Mesodermal cell (in vitro differentiated cells): ENCODE measurements at regions not wholly inside any gene's neighbourhood (a gene's known extent, or its start where the extent isn't known, plus 50 kb on each side); places are given as distances from the start of the nearest gene placed in this dataset.

Source experiments
- H3K27ac ChIP-seq: 2 replicates; pipeline ENCODE4 v1.7.0; 2013; ENCODE audit warnings: mild to moderate bottlenecking, low read depth, low read length, moderate library complexity; ENCODE audit not compliant: severe bottlenecking
- H3K36me3 ChIP-seq: 2 replicates; pipeline ENCODE4 v1.7.1; 2013; ENCODE audit warnings: mild to moderate bottlenecking, low read length, moderate library complexity; ENCODE audit not compliant: control insufficient read depth, insufficient read depth
- H3K4me1 ChIP-seq: one replicate; pipeline ENCODE4 v1.7.1; 2013; ENCODE audit warnings: mild to moderate bottlenecking, low read length; ENCODE audit not compliant: insufficient read depth, control insufficient read depth, poor library complexity, severe bottlenecking
- H3K4me3 ChIP-seq: 2 replicates; pipeline ENCODE4 v1.7.0; 2013; ENCODE audit warnings: low read length, control low read depth, mild to moderate bottlenecking; ENCODE audit not compliant: insufficient read depth, poor library complexity, severe bottlenecking; ENCODE audit errors: extremely low read depth
- H3K9me3 ChIP-seq: 2 replicates; pipeline ENCODE4 v1.7.1; 2013; ENCODE audit warnings: mild to moderate bottlenecking, low read length, moderate library complexity; ENCODE audit not compliant: control insufficient read depth
- WGBS, 2 experiments: methylation state at CpG; one replicate each; pipeline ENCODE4 v1.1.5; 2013; ENCODE audit warnings: missing lambda C conversion rate in 2 of 2; ENCODE audit not compliant: insufficient coverage in 2 of 2; 5-methylcytosine and 5-hydroxymethylcytosine counted together

GRCh38 chr13:26964278-26965250 is 204.0 kb upstream of the GPR12 start:
- Histone ChIP-seq H3K36me3 (no peaks in the 10 kb centered on the region), H3K9me3 (no peaks in the 10 kb centered on the region), H3K4me1 (peaks cover 12% of the 10 kb centered on the region), H3K27ac (no peak overlapping the region), H3K4me3 (no peak overlapping the region)
- 81 to 83% methylated on average over 11 to 15 of the region's 16 CpGs for WGBS, 2 experiments

GRCh38 chr13:26962671-26963070 is 202.1 kb upstream of the GPR12 start:
- WGBS, 2 experiments, result 100% methylated on average over 1 of the region's 2 CpGs
- H3K4me3 ChIP-seq, result no peak overlapping the region
- H3K27ac ChIP-seq, result no peak overlapping the region
- H3K9me3 ChIP-seq, result no peaks in the 10 kb centered on the region
- no peaks in the 10 kb centered on the region for H3K4me1 ChIP-seq
- H3K36me3 ChIP-seq, result no peaks in the 10 kb centered on the region

DNA sequence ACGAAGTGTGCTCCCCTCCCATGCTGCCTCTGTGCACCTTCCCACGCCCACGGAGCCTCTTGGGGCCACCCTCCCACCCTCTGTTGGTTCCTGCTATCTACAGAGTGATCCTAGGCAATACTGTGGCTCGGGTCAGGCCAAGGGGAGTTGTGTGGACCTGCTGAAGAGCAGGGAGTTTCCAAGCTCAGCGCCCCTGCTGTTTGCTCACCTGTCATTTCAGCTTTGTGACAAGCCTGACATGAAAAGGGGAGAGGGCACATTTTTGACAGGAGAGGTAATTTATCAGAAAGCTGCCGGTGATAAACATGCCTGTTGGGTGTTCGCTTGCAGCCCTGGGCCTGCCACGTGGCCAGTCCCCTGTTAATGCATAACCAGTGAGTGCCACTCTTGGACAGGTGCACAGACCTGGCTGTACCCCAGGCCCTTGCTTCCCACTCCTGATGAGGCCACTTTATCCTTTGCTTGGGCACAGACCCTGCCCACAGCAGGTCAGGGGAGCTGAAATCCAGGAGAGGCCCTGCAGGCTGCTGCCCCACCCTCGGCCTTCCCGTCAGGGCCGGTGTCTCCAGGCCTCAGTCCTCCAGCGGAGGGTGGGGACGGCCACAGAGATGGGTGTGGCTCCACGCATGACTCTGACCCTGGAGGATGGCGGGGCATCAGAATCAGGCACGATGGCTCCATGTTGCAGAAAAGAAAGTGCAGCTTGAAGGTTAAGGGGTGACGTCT is 201.5 kb upstream of the GPR12 start:
- H3K4me3 ChIP-seq, result no peak overlapping the region
- no peaks in the 10 kb centered on the region for H3K9me3 ChIP-seq
- no peaks in the 10 kb centered on the region for H3K4me1 ChIP-seq
- 90 to 91% methylated on average over 9 to 14 of the region's 17 CpGs for WGBS, 2 experiments
- no peak overlapping the region for H3K27ac ChIP-seq
- H3K36me3 ChIP-seq, result no peaks in the 10 kb centered on the region

DNA sequence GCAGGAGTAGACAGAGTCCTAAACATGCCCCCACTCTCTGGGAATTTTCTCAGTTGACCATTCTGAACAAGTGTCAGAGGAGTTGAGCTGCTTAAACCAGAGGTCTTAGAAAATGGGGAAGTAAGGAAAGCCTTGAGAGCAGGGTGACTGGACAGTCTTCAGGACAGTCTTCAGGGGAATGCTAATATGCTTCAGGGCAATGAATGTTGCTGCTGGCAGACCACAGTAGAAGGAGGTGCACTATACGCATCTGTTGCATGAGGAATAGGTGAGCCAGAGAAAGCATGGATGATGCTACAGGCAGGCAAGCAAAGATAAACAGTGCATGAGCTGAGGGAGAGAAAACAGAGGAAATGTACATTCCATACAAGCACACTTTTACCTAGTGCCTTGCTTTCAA is 196.6 kb upstream of the GPR12 start:
- 89 to 100% methylated on average over 1 of the region's 1 CpG for WGBS, 2 experiments
- H3K9me3 ChIP-seq, result no peaks in the 10 kb centered on the region
- H3K27ac ChIP-seq, result no peak overlapping the region

DNA sequence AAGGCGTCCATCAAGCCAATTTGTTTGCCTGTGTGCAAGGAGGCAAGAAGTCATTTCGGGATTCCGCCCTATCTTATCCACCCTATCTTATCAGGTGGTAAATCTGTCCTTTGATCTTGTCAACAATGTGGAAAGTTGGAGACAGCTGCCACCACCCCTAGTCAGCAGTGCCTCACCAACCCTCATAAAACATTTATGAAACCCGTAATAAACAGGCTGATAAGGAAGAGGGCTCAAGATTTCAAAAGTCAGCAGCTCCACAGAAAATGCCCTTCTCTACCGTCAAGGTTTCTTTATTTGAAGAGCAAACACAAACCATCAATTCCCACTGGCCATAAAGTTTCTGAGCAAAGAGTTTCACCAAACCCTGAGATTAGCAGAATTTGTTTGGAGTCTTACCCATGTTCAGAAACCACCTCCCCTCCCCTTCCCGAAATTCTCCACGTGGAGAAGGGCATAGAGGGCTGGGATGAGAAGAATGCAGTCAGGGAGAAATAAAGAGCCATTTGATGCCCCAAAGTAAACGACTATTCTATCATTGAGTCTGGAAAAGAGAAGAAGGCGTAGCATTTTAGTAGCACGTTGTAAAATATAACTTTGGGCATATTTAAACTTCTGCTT is 196.0 kb upstream of the GPR12 start:
- Histone ChIP-seq H3K27ac (no peak overlapping the region), H3K4me3 (no peak overlapping the region)
- WGBS, 2 experiments, result 52 to 77% methylated on average over 5 to 6 of the region's 10 CpGs

More for the DNA sequence above, 196.6 kb upstream of the GPR12 start:
- Histone ChIP-seq H3K4me1 (no peaks in the 10 kb centered on the region), H3K36me3 (no peaks in the 10 kb centered on the region), H3K4me3 (no peak overlapping the region)

DNA sequence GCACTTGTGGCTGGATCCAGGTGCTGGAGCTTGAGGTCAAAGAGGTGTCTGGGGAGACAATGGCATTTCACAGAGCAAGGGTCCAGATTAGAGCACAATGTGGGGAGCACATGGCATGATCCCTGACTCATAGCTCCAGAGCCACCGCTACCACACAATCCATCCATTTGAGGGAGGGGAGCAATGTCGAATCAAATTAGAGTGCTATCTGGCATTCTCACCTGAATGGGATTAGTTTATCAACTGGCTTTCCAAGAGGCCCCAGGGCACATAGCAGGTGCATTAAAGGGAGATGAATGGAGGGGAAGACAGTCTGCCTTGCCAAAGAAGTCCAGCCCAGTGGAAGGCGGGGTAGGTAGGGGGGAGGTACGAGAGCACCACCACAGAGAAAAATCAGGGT is 194.4 kb upstream of the GPR12 start:
- H3K27ac ChIP-seq, result no peak overlapping the region
- no peak overlapping the region for H3K4me3 ChIP-seq
- no peaks in the 10 kb centered on the region for H3K36me3 ChIP-seq
- WGBS, 2 experiments, result 72 to 79% methylated on average over 3 to 4 of the region's 4 CpGs
- no peaks in the 10 kb centered on the region for H3K9me3 ChIP-seq
- H3K4me1 ChIP-seq, result no peaks in the 10 kb centered on the region

More for the DNA sequence above, 196.0 kb upstream of the GPR12 start:
- no peaks in the 10 kb centered on the region for H3K9me3 ChIP-seq
- no peaks in the 10 kb centered on the region for H3K36me3 ChIP-seq
- no peaks in the 10 kb centered on the region for H3K4me1 ChIP-seq

DNA sequence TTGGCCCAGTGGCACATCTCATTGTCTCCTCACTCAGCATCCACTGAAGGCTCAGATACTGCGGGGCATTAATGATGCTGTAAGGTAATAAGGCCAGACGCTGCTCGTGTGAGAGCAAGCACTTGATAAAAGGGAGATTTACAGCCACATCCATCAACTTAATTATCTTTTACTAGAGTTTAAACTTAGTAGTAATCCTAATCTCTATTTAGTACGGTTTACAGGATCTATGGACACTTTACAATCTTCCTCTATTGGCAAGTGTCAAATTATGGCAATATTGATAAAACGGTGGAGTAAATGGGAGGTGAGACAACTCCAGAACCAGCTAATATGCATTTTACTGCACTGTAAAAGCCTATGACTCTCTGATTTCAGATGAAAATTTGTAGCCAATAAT is 192.7 kb upstream of the GPR12 start:
- H3K9me3 ChIP-seq, result no peaks in the 10 kb centered on the region
- WGBS, 2 experiments, result 100% methylated on average over 1 of the region's 5 CpGs; no CpG with 5 or more reads in 1 of the 2 experiments
- H3K27ac ChIP-seq, result no peak overlapping the region
- H3K4me1 ChIP-seq, result no peaks in the 10 kb centered on the region
- H3K36me3 ChIP-seq, result no peaks in the 10 kb centered on the region
- no peak overlapping the region for H3K4me3 ChIP-seq

DNA sequence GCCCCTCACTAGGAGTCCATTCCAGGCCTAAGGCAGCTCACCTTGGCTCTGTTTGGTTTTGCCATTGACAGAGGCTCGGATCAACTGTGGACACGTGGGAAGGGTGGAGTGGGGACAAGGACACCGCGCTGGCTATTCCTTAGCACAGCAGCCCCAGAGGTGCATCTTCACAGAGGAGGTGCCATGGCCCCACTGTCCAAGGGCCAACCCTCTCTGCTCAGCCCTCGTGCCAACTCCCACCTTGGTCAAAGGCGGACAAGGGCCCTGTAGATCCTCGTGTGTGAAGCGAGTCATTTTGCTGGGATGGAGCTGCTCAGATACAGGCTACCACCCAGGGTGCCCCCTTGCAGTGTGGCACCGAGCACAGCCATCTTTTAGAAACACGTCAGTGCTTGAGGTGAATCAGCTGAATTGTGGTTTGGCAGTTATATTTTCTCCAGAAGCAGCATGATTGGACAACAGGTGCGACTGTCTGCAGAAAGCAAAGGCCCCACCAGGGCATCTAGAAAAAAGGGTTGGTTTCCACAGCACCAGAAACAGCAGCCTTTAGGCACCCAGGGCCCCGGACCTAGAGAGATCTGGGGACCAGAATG is 192.1 kb upstream of the GPR12 start:
- Histone ChIP-seq H3K27ac (no peak overlapping the region), H3K9me3 (no peaks in the 10 kb centered on the region), H3K4me1 (no peaks in the 10 kb centered on the region), H3K4me3 (no peak overlapping the region), H3K36me3 (no peaks in the 10 kb centered on the region)
- WGBS, 2 experiments, result 92 to 93% methylated on average over 12 of the region's 12 CpGs

- no peaks in the 10 kb centered on the region for H3K36me3 ChIP-seq
- H3K4me1 ChIP-seq, result no peaks in the 10 kb centered on the region
- H3K27ac ChIP-seq, result no peak overlapping the region
- WGBS, 2 experiments, result 90 to 97% methylated on average over 7 to 11 of the region's 12 CpGs
- H3K9me3 ChIP-seq, result no peaks in the 10 kb centered on the region
- H3K4me3 ChIP-seq, result no peak overlapping the region
Observed at GRCh38 chr13:26951581-26952177, 191.1 kb upstream of the GPR12 start.

GRCh38 chr13:26950968-26951367 is 190.4 kb upstream of the GPR12 start:
- WGBS, 2 experiments, result 92 to 95% methylated on average over 12 to 17 of the region's 17 CpGs
- H3K4me1 ChIP-seq, result no peaks in the 10 kb centered on the region
- no peak overlapping the region for H3K4me3 ChIP-seq
- H3K36me3 ChIP-seq, result no peaks in the 10 kb centered on the region
- no peak overlapping the region for H3K27ac ChIP-seq
- no peaks in the 10 kb centered on the region for H3K9me3 ChIP-seq
